ENCODE measurements at regions not wholly inside any gene's neighbourhood (a gene's known extent, or its start where the extent isn't known, plus 50 kb on each side); places are given as distances from the start of the nearest gene placed in this dataset.
"Not testable (repeated sequence)": the region's sequence is repeated elsewhere in the genome, so short reads cannot be mapped to it uniquely, and the experiment has no call there.

GRCh38 chr7:8809320-8809719 lies 375.9 kb downstream of the NXPH1 start:
- intact Hi-C loops (cut with DNase I, micrococcal nuclease), result no loop called here
- DNase-seq (no peak), ATAC-seq (no peak)

- intact Hi-C loops (cut with DNase I, micrococcal nuclease), result no loop called here
- no peak for DNase-seq
These were observed 384.1 kb downstream of the NXPH1 start for GRCh38 chr7:8817448-8818036.

GRCh38 chr7:8818406-8818805 lies 385.0 kb downstream of the NXPH1 start:
- intact Hi-C loops (cut with DNase I, micrococcal nuclease), result no loop called here
- ATAC-seq (no peak), DNase-seq (no peak)

More at GRCh38 chr7:8817448-8818036, 384.1 kb downstream of the NXPH1 start:
- ATAC-seq, result no peak

DNA sequence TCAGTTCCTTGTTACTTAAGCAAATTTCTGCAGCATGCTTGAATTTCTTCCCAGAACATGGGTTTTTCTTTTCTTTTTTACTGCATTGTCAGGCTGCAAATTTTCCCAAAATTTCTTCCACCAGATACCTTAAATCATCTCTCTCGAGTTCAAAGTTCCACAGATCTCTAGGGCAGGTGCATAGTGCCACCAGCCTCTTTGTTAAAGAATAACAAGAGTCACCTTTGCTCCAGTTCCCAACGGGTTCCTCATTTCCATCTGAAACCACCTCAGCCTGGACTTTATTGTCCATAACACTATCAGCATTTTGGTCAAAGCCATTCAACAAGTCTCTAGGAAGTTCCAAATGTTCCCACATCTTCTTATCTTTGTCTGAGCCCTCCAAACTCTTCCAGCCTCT lies 389.2 kb downstream of the NXPH1 start:
- intact Hi-C loops (cut with DNase I, micrococcal nuclease), result no loop called here
- ATAC-seq (no peak), DNase-seq (no peak)

DNA sequence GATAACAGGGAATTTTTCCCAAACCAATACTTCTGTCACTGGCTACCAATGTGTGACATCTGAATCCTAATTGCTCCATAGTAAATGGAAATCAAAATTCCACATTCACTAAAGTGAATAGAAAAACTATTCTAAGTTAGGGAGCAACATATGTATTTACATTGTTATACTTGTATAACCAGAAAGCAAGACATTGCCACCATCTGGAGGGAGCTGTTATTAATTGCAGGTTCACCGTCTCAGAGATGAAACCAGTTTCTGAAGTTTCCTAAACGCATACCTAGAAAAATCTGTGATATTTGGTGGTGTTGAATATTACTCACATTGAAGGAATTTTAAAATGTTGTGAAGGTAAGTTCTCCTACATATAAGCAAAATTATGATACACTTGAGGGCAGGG lies 390.1 kb downstream of the NXPH1 start:
- ATAC-seq, result no peak
- DNase-seq, result no peak
- intact Hi-C loops (cut with DNase I, micrococcal nuclease), result no loop called here

GRCh38 chr7:8827329-8827728 lies 393.9 kb downstream of the NXPH1 start:
- intact Hi-C loops (cut with DNase I, micrococcal nuclease), result no loop called here
- ATAC-seq (no peak), DNase-seq (no peak)

GRCh38 chr7:8829100-8829499 lies 395.7 kb downstream of the NXPH1 start:
- DNase-seq, result no peak
- intact Hi-C loops (cut with DNase I, micrococcal nuclease), result no loop called here
- no peak for ATAC-seq

DNA sequence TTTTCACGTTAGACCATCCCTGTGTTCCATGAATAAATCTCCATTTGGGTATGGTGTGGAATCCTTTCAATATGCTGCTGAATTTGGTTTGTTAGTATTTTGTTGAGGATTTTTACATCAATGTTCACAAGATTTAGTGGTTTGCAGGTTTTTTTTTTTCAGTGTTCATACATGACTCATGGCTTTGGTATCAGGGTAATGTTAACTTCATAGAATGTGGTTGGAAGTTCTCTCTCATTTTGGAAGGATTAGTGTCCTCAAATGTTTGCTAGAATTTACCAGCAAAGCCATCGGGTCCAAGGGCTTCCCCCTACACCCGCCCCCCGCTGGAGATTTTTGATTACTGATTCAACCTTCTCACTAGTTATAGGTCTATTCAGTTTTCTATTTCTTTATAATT lies 398.0 kb downstream of the NXPH1 start:
- intact Hi-C loops (cut with DNase I, micrococcal nuclease), result no loop called here
- no peak for DNase-seq
- no peak for ATAC-seq

DNA sequence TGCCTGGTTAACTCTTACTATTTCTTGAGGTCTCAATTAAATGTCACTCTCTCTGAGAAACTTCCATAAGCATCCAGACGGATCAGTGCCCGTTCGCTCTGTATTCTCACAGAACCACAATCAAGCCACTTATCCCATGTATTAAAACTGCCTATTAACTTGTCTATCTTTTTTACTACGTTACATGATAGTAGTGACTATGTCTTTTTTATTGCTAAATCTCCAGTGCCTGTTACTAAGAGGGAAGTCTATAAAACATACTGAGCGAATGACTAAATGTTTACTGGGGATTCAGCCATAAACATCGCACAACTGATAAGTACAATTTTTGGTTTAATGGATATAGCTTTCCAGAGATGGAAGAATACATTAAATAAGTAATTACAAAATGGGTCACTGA lies 399.9 kb downstream of the NXPH1 start:
- DNase-seq (no peak), ATAC-seq (no peak)
- intact Hi-C loops (cut with DNase I, micrococcal nuclease), result no loop called here

DNA sequence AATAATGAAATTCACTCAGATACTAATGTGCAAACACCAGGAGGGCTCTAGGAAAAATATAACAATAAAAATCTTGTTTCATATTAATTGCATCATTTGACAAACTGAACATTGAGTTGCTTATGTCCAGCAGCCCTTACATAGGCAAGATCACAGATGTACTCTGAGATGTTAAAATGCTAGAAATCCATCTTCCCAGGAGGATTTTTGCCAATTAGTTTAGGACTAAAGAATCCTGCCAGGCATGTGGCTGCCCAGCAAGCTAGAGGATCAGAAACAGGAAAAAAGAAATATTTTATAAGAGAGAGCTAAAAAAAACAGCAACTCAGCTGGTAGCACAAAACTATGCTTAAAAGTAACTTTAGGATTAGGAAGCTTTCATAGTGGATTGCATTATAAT lies 407.8 kb downstream of the NXPH1 start:
- DNase-seq (no peak), ATAC-seq (no peak)
- intact Hi-C loops (cut with DNase I, micrococcal nuclease), result no loop called here

GRCh38 chr7:8871716-8872115 lies 438.3 kb downstream of the NXPH1 start:
- intact Hi-C loops (cut with DNase I, micrococcal nuclease), result no loop called here
- no peak for DNase-seq
- no peak for ATAC-seq

GRCh38 chr7:8881916-8882315 lies 448.5 kb downstream of the NXPH1 start:
- DNase-seq (no peak), ATAC-seq (no peak)
- intact Hi-C loops (cut with DNase I, micrococcal nuclease), result no loop called here

DNA sequence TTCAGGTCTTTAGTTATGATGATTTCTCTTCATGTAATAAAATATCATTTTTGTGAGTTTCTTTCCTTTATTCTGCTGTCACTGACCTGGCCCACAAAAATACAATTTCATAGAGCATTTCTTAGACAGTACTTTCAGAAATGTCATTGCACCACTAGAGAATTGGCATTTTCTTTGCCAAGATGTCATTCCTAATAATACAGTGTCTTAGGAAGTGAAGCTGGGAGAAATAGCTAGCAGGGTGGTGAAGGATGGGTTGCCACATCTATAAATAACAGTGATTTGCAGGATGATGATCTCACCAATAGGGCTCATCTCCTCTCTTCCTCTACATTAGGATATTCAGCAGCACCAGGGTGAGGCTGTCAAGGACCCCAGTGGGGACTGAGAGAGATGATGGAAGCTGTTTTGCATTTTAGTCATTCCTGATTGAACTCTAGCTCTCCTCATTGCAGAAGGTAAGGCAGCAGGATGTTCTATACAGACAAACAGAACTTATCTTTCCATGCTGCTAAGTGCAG lies 452.1 kb downstream of the NXPH1 start:
- ATAC-seq (no peak), DNase-seq (no peak)
- intact Hi-C loops (cut with DNase I, micrococcal nuclease), result no loop called here

DNA sequence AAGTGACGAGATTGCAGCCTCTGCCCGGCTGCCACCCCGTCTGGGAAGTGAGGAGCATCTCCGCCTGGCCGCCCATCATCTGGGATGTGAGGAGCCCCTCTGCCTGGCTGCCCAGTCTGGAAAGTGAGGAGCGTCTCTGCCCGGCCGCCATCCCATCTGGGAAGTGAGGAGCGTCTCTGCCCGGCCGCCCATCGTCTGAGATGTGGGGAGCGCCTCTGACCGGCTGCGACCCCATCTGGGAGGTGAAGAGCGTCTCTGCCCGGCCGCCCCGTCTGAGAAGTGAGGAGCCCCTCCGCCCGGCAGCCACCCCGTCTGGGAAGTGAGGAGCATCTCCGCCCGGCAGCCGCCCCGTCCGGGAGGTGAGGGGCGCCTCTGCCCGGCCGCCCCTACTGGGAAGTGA lies 456.9 kb downstream of the NXPH1 start:
- intact Hi-C loops (cut with DNase I, micrococcal nuclease); ATAC-seq; DNase-seq: not testable (repeated sequence)

DNA sequence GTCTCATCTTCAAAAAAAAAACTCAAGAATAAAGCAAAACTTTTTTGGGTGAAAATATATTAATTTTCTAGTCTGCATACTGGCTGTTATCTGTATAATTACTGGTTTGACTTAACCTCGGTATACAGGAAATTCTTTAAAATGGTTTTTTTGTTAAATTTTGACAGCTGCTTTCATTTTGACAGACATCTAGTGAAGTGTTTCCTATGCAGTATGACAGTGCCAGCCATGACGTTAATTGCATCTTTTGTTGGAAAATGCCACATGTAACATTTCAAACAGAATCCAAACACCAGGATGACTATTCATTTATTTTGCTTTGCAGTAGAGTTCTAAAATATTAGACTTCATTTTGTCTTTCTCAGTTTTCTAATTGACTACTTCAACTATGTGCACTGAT lies 460.4 kb downstream of the NXPH1 start:
- ATAC-seq, result no peak

DNA sequence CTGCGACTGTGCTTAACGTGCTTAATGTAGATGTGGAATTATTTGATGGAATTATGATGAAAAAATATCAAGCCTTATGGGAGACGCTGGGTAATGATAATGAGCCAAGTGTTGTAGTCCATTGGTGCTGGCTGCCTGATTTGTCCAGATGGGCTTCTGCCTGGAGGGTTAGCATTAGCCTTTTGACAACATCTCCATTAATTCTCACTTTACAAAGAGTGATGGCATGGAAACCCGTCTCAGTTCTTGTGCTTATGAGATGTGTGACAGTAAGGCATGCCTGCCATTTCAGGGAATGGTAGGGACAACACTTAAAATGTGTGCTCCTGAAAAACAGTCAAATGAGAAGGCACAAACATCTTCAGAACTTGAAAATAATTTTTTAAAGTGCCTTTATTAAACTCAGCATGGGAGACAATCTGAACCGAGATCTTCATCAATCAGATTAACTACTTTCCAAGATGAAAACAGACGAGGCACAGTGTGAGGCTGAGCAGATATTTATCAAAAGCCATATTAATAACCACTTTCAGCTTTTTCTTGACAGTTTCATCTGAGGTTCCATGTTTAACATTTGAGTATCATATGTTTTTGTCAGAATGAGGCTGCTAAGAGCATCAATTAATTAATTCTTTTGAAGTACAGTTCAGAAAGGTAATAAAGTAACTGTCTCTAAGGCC lies 473.1 kb downstream of the NXPH1 start:
- no peak for DNase-seq
- no peak for ATAC-seq
- intact Hi-C loops (cut with DNase I, micrococcal nuclease), result no loop called here

More for the DNA sequence above, 460.4 kb downstream of the NXPH1 start:
- no peak for DNase-seq
- intact Hi-C loops (cut with DNase I, micrococcal nuclease), result no loop called here

DNA sequence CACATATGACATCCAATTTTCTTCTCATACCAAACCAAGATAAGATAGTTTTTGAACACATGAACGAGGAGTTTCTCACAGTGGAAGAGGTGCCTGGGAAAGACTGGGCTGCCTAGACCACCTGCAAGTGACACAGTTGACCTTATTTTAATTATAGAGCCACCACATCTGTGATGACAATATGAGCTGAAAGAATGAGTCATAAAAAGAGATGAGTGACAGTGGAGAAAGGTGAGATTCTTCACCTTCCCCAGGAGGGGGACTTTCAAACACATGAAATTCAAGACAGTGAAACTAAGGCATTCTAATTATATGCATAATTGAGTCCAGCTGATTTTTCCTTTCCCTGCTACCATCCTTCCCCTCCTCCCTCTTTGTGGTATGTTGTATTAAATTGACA lies 475.5 kb downstream of the NXPH1 start:
- no peak for DNase-seq
- ATAC-seq, result no peak
- intact Hi-C loops (cut with DNase I, micrococcal nuclease), result no loop called here

- no peak for DNase-seq
- no peak for ATAC-seq
- intact Hi-C loops (cut with DNase I, micrococcal nuclease), result no loop called here
These were observed 480.3 kb downstream of the NXPH1 start for GRCh38 chr7:8913682-8914081.

- ATAC-seq (no peak), DNase-seq (no peak)
- intact Hi-C loops (cut with DNase I, micrococcal nuclease), result no loop called here
These were observed 488.4 kb downstream of the NXPH1 start for GRCh38 chr7:8921807-8922206.

- ATAC-seq (no peak), DNase-seq (no peak)
- intact Hi-C loops (cut with DNase I, micrococcal nuclease), result no loop called here
These were observed 489.3 kb downstream of the NXPH1 start for GRCh38 chr7:8922726-8923125.

All from left colon (tissue), 2 donors.